ENCODE measurements at regions not wholly inside any gene's neighbourhood (a gene's known extent, or its start where the extent isn't known, plus 50 kb on each side); places are given as distances from the start of the nearest gene placed in this dataset.
"Not testable (repeated sequence)": the region's sequence is repeated elsewhere in the genome, so short reads cannot be mapped to it uniquely, and the experiment has no call there.

DNA sequence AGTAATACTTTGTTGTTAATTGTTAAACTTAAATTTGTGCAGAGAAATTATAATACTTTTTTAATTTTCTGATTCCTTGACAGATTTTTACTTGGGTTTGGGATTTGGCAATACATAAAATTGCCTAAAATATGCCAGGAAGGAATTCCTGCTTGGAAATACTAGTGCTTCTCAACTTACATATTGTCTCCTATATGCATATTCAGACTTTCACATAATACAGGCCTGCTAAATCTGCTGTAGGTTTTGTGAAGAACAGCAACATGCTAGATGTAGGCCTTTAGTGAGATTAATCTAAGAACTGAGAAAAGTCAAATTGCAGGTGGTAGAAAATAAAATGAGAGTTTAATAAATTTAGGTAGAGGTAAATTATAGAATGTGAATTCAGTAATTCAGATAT is 468.5 kb upstream of the MIS18BP1 start:
- intact Hi-C loops (cut with micrococcal nuclease) = no loop called here

DNA sequence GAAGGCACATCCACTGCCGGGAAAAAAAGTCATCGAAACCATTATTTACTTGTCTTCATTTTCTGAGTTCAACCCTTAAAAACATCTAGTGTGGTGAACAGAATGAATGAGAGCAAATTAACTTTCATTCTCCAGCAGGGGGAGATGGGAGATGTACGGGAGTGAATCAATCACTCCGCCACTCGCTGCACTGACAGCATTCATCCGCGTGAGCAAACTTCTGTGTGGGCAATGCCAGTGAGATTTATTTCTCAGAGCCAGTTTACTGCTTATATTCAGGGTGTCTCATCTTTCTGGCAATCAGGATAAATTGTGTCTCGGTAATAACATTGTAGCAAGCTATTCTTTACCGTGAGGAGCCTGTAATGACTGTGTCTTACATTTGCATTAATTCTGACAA is 463.6 kb upstream of the MIS18BP1 start:
- intact Hi-C loops (cut with micrococcal nuclease) = no loop called here

DNA sequence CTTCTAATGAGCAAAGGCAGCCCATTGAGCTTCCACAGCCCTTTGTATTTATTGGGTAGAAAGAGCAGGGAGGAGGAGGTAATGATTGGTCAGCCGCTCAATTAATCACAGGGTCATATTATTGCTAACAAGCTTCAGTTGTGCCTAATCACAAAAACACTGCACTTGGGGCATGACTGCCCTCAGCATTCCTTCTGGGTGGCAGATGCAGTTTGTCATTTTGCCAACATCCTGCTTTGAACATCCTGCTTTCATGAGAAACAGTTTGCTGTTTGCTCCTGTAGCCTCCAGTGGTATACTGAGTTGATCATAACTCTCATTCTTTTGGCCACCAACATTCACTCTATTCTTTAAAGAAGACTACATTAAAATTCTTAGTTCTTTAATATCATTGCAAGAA is 462.9 kb upstream of the MIS18BP1 start:
- intact Hi-C loops (cut with micrococcal nuclease) = no loop called here

DNA sequence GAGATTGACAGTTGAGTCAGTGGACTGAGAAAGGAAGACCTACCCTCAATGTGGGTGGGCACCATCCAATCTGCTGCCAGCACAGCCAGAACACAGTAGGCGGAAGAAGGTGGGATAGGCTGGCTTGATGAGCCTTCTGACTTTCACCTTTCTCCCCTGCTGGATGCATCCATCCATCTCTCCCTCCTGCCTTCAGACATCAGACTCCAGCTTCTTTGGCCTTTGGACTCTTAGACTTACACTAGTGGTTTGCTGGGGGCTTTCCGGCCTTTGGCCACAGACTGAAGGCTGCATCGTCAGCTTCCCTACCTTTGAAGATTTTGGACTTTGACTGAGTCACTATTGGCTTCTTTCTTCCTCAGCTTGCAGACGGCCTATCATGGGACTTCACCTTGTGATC is 456.5 kb upstream of the MIS18BP1 start:
- intact Hi-C loops (cut with micrococcal nuclease) = no loop called here

DNA sequence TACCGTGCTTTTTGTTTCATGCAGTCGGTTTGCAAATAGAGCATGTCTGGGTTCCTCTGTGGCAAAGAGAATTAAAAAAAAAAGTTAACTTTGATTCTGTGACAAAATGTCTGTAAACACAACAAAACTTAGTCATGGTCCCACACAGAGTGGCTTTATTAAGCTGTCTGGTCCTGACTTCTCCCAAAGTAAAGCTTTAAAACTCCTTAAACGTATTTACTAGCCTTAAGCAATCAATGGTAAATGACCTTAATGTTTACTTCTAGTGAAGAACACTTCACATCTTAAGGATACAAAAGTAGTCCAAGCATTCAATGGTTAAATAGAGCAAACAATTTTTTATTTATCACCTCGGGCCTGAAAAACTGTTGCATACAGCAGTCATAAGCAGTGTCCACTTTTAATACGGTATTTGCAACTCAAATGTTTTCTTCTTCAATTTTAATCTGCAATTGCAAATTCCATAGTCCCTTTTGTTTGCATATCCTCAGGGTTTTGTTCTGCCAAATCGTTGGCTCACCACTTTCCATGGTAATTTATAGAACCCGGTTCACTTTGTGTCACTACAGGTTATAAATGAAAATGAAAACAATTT is 453.0 kb upstream of the MIS18BP1 start:
- intact Hi-C loops (cut with micrococcal nuclease) = no loop called here

DNA sequence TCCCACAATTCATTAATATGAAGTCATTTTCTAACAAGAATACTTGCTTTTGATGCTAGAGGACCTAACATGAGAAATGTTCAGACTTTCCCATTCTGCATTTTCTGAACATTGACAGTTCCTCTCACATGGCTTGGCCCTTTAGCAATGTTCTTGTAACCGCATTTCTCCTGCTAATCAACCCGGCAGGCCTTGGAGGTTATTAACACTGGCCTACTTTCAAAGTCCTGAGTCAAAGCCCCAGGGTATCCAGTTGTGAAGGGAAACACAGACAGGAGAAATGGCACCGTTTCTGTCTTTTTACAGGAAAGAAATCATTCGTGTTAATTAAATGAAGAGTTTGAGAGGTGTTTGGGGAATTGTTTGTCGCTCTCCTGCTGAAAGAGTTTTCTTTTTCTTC is 446.5 kb upstream of the MIS18BP1 start:
- intact Hi-C loops (cut with micrococcal nuclease) = no loop called here

DNA sequence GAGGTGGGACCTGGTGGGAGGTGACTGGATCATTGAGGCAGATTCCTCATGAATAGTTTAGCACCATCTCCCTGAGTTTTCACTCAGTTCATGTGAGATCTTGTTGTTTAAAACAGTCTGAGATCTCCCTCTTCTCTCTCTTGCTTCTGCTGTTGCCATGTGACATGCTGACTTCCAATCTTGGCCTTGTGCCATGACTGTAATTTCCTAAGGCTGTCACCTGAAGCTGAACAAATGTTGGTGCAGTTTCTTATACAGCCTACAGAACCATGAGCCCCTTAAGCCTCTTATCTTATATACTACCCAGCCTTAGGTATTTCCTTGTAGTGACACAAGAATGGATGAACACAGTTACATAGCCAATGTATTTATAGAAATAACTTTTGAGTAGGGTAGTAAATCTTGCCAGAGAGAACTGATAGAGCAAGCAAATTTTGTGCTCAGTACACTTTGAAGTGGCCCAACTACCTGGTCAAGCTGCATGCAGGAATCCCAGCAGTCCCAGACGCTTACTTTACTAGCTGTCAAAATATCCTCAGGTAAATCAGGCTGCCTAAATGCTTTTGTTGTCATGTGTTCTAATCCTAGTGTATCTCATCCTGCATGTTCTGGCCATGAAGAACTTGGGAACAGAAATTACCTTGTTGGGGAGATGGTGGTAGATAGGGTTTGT is 445.6 kb upstream of the MIS18BP1 start:
- intact Hi-C loops (cut with micrococcal nuclease) = no loop called here

DNA sequence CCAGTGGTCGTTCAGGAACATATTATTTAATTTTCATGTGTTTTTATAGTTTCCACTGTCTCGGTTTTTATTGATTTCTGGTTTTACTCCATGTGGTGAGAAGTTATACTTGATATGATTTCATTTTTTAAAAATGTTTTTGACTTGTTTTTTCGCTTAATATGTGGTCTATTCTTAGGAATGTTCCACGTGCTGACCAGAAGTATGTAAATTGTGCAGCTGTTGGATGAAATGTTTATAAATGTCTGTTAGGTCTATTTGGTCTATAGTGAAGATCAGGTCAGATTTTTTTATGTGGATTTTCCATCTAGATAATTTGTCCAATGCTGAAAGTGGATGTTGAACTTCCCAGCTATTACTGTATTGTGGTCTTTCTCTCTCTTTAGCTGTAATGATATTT is 433.8 kb upstream of the MIS18BP1 start:
- intact Hi-C loops (cut with micrococcal nuclease) = no loop called here

DNA sequence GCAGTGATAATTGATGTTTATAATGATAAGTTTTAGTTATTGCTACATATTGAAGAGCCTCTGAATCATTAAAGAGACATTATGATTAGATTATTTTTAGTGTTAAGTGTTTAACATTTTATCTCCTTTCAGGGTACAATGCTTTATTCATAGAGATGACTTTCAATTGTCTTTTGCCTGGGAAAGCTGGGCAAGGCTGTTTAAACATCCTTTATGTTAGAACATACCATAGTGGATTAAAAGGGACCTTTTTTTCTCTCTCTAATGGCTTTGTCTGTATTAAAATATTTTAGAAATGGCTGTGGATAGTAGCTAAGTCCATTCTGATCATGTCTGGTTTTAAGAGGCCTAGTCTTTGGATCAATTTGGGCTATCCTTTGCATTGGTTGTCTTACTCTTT is 427.5 kb upstream of the MIS18BP1 start:
- intact Hi-C loops (cut with micrococcal nuclease) = no loop called here

DNA sequence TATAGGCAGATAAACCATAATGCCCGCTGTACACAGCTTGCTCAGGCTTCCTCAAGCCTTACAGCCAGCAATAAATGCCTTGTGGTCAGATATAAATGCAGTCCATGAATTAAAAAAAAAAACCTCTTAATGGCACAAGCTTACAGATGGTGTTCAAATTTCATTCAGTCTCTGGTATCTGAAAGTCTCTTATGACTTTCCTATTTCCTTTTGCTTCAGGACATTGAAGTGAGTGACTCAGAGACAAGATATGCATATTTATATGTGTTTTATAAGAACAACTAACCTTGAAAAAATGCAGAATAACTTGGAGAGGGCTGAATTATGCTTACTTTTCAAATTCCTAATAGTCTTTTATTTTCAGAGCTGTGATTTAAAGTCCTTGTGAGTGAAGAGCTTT is 426.9 kb upstream of the MIS18BP1 start:
- intact Hi-C loops (cut with micrococcal nuclease) = no loop called here

DNA sequence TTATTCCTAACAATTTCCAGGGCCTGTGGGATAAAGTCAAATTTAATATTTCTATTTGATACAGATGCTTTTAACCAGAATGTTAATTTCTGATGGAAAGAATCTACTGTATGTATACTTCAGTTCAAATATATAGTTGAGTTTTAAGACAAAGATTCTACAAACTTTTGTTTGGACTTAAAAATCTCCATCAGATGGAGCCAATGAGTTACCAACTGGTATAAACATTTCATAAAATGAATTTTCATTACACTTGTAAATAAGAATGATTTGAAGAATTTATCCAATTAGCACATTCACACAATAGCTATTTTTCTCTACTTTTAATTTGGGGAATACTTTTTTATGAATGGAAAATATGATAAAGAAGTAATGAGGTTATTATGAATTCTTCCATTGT is 425.2 kb upstream of the MIS18BP1 start:
- intact Hi-C loops (cut with micrococcal nuclease) = no loop called here

DNA sequence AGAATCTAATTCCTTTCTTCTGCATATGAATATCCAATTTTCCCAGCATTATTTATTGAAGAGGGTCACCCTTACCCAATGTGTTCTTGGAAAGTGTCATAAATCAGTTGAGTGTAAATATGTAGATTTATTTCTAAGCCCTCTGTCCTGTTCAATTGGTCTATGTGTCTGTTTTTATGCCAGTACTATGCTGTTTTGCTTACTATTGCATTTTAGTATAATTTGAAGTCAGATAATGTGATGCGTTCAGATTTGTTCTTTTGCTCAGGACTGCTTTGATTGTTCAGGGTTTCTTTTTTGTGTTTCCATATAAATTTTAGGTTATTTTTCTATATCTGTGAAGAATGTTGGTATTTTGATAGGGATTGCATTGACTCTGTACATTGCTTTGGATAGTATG is 420.4 kb upstream of the MIS18BP1 start:
- intact Hi-C loops (cut with micrococcal nuclease) = no loop called here

DNA sequence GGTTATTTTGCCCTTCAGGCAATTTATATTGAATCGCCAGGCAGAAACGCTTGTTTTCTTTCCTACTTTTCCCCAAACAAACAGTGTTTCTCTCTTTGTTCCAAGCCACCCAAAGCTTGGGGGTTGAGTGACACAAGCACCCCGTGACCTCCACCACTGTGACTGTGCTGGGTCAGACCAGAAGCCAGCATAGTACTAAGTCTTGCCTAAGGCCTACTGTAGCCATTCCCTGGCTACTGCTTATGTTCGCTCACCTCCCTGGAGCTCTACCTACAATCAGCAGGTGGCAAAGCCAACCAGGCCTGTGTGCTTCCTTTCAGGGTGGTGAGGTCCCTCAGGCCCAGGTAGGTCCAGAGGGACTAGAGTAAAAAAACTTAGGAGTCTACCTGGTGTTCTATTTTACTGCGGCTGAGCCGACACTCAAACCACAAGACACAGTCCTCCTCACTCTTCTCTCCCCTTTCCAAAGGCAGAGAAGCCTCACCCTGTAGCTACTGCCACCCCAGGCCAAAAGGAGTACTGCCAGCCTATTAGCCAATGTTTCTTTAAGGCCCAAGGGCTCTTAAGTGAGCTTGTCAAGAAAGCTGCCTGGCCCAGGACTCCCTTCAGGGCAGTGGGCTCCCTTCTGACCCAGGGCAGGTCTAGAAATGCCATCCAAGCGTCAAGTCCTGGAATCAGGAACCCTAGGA is 411.8 kb upstream of the MIS18BP1 start:
- intact Hi-C loops (cut with micrococcal nuclease) = no loop called here

DNA sequence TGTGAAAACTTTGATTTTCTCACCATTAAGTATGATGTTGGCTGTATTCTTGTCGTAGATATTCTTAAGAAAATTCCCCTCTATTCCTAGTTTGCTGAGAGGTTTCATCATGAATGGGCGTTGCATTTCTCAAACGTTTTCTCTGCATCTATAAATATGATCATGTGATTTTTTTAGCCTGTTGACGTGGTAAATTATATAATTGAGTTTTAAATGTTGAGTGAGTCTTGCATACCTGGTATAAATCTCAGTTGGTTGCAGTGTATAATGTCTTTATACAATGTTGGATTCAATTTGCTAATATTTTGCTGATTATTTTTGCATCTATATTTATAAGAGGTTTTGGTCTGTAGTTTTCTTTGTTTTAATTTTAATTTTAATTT is 405.9 kb upstream of the MIS18BP1 start:
- intact Hi-C loops (cut with micrococcal nuclease) = no loop called here

DNA sequence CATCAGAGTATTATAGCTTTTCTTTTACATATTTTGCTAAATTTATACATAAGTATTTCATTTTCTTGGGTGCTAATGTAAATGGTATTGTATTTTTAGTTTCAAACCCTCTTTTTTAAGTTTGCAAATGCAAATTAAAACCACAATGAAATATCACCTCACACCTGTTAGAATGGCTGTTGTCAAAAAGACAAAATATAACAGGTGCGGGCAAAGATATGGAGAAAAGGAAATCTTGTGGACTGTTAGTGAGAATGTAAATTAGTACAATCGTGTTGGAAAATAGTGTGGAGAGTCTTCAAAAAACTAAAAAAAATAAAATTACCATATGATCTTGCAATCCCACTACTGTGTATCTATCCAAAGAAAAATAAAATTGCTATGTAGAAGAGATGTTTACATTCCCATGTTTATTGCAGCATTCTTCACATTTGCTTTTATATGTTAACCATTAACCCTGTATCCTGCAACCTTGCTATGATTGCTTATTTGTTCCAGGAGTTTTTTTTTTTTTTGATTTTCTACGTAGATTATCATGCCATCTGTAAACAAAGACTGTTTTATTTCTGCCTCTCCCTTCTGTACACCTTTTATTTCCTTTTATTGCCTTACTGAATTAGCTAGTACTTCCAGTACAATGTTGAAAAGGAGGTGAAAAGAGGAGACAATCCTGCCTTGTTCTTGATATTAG is 405.4 kb upstream of the MIS18BP1 start:
- intact Hi-C loops (cut with micrococcal nuclease) = no loop called here

DNA sequence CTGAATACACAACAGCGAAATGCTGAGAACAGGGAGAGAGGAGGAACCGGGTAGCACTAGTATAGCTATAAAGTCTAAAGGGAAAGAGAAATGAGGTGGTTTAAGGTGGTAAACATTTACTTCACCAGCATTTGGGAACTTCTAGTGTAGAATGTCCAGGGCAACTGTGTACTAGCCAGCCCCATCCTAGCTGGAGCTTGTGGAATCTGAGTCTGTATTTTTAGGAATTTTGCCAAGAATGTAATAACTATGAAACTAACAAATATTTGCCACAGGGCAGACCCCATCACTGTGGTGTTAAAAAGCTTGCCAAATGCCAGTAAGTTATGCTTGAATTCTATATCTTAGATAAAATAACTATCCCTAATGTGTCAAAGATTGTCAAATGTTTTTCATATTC is 398.9 kb upstream of the MIS18BP1 start:
- intact Hi-C loops (cut with micrococcal nuclease) = no loop called here

DNA sequence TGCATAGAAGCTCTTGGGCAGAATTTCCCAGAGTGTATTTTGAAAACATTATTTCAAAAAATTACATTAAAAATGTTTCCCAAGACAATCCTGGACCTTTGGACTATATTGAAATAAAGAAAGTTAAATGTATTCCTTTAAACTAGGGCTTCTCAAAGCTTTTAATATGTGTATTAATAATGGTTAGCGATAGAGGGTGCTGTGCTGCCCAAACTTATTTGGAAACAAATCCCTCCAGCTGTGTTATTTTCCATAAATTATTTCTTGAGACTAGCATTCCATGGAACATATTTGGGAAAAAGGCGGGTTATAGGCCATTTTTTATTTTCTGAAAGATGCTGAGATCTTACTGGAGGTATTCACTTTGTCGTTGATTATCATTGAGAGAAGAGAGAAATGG is 397.8 kb upstream of the MIS18BP1 start:
- intact Hi-C loops (cut with micrococcal nuclease) = no loop called here

DNA sequence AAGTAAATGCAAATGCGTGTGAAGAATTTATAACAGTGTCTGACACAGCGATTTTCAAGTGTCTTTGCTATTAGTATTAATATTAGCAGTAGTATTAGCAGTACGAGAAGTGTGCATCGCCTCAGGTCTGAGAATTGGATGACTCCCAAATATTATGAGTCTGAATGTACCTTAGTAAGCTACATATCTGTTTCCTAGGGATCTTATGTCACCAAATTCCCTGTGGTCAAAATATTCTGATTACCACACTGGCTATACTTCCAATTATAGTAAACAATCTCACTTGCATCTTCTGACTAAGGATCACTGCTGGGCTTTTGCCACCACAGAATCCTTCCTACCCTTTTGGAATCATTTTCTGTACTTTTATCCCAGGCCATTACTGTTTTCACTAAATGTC is 396.0 kb upstream of the MIS18BP1 start:
- intact Hi-C loops (cut with micrococcal nuclease) = no loop called here

DNA sequence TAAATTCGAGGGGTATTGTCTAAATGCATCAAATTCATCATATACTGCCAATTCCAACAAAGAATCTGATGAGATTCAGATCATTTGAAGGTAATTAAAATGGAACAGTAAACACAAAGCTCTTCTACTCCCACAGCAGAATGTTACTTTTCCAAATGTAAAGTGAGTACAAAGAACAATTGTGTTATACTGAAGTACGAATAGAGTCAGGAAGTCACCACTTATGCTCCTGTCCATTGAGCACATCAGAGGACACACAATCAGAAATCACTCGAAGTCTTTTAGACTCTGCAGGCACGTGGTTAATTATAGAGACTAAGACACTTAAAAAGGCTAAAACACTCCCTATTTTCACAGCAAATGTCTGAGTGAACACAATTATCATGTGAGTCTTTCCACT is 388.5 kb upstream of the MIS18BP1 start:
- intact Hi-C loops (cut with micrococcal nuclease) = no loop called here

DNA sequence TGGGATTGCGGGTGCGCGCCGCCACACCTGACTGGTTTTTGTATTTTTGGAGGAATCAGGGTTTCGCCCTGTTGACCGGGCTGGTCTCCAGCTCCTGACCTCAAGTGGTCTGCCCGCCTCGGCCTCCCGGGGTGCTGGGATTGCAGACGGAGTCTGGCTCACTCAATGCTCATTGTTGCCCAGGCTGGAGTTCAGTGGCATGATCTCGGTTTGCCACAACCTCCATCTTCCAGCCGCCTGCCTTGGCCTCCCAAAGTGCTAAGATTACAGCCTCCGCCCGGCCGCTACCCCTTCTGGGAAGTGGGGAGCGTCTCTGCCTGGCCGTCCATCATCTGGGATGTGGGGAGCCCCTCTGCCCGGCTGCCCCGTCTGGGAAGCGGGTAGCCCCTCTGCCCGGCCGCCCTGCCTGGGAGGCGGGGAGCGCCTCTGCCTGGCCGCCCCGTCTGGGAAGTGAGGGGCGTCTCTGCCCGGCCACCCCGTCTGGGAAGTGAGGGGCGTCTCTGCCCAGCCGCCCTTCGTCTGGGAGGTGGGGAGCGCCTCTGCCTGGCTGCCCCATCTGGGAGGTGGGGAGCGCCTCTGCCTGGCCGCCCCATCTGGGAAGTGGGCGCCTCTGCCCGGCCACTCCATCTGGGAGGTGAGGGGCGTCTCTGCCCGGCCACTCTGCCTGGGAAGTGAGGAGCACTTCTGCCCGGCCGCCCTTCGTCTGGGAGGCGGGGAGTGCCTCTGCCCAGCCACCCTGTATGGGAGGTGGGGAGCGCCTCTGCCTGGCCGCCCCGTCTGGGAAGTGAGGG is 381.8 kb upstream of the MIS18BP1 start:
- intact Hi-C loops (cut with micrococcal nuclease) = not testable (repeated sequence)

DNA sequence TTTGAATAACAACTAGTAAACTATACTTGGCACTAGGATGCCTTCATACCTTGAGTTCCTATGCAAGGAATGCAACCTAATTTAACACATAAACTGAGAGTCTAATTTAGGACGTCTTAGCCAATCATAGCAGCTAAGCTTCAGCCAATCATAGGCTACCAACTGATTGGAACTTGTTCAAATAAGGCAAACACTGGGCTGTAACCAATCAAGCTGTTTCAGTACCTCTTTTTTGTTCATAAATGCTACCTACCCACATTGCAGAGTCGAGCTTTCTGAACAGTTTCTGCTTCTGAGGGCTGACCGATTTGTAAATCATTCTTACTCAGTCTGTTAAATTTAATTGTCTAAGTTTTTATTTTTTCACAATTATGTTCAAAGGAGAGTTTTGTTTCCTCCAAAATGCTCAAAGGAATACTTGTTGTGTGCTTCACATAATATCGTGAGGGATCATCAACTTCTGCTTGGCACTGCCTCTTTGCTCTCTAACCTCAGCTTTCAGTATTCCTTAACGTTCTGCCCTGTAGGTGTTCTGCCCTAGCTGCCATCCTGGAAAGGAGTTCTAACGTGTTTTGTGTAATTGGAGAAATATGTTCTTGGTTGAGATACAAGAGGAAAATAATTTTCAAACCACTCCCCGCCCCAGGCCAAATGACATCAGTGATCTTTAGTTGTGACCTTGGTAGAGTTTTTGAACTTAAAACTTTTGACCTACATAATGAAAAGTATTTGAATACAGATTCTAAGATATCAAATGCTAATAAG is 380.4 kb upstream of the MIS18BP1 start:
- intact Hi-C loops (cut with micrococcal nuclease) = no loop called here

Measured in T-helper 1 cell treated with Interleukin-12 subunit alpha and Interleukin-12 subunit beta and Interleukin-4 antibody, amounts not matched to agents 30 ng/mL and 1 ng/mL, for 36 hours (primary cell).